Right atrium auricular region (tissue), 2 donors: ENCODE measurements at regions not wholly inside any gene's neighbourhood (a gene's known extent, or its start where the extent isn't known, plus 50 kb on each side); places are given as distances from the start of the nearest gene placed in this dataset.

ENCODE experiments used
- DNase-seq: peaks from one replicate; pipeline ENCODE4 v3.0.0-alpha.2; 2019; ENCODE audit warnings: low spot score
- H3K27ac ChIP-seq, 2 donors: fragments of 200-600 bp; sonication (generic); 1 replicate in 1 of 2; 2 replicates in 1 of 2; pipeline ENCODE4 v1.5.1; 2016 to 2019
- H3K27me3 ChIP-seq, 2 donors: fragments of 200-600 bp; sonication (generic); one replicate each; pipeline versions ENCODE4 v1.5.1 to v1.6.0; 2017 to 2019
- H3K36me3 ChIP-seq: fragments of 200-600 bp; sonication (generic); one replicate; pipeline ENCODE4 v1.5.1; 2016
- H3K4me1 ChIP-seq, 2 donors: fragments of 200-600 bp; sonication (generic); one replicate each; pipeline versions ENCODE4 v1.5.1 to v1.6.0; 2017 to 2019
- H3K4me3 ChIP-seq, 2 donors: fragments of 200-600 bp; sonication (generic); 1 replicate in 1 of 2; 2 replicates in 1 of 2; pipeline ENCODE4 v1.5.1; 2017 to 2019; ENCODE audit warnings: mild to moderate bottlenecking in 1 of 2, moderate library complexity in 1 of 2
- H3K9me3 ChIP-seq, 2 donors: fragments of 200-600 bp; sonication (generic); one replicate each; pipeline ENCODE4 v1.5.1; 2019
- TF ChIP-seq, protein P1 (sequence below), 2 donors: fragments of 200-600 bp; sonication (generic); IDR thresholded peaks; one replicate each; pipeline ENCODE4 v1.5.1; 2019; ENCODE audit warnings: antibody characterized with exemption in 2 of 2

DNA sequence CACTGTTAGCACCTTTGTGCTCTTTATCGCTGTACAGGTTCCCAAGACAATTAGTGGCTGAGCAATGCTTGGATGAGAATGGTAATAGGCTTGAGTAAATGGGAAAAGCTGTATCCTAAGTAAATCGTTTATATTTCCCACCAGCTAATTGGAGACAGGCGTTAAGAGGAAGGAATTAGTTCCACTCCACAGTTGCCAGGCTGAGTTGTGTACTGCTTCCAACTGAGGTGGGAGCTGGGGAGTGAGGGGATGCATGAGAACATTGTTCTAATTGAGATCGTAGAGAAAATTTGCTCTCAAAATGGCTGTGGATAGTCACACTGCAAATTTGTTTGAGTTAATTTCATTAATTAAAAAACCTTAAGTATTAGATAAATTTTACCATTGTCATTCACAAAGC lies 285.0 kb upstream of the ADAMTSL1 start:
- no peak overlapping the region for H3K4me3 ChIP-seq
- TF ChIP-seq, protein P1, sequence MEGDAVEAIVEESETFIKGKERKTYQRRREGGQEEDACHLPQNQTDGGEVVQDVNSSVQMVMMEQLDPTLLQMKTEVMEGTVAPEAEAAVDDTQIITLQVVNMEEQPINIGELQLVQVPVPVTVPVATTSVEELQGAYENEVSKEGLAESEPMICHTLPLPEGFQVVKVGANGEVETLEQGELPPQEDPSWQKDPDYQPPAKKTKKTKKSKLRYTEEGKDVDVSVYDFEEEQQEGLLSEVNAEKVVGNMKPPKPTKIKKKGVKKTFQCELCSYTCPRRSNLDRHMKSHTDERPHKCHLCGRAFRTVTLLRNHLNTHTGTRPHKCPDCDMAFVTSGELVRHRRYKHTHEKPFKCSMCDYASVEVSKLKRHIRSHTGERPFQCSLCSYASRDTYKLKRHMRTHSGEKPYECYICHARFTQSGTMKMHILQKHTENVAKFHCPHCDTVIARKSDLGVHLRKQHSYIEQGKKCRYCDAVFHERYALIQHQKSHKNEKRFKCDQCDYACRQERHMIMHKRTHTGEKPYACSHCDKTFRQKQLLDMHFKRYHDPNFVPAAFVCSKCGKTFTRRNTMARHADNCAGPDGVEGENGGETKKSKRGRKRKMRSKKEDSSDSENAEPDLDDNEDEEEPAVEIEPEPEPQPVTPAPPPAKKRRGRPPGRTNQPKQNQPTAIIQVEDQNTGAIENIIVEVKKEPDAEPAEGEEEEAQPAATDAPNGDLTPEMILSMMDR (IDR thresholded peaks at IDR 0.05): no peak
- no peak overlapping the region for H3K27ac ChIP-seq
- no peaks in the 10 kb centered on the region for H3K9me3 ChIP-seq
- H3K4me1 ChIP-seq: peaks cover 0 to 6% of the 10 kb centered on the region in 2 donors
- no peak for DNase-seq
- no peaks in the 10 kb centered on the region for H3K27me3 ChIP-seq
- H3K36me3 ChIP-seq: no peaks in the 10 kb centered on the region

GRCh38 chr9:18189871-18190670 lies 283.9 kb upstream of the ADAMTSL1 start:
- no peak overlapping the region for H3K27ac ChIP-seq
- no peak for DNase-seq
- H3K27me3 ChIP-seq: no peaks in the 10 kb centered on the region
- no peaks in the 10 kb centered on the region for H3K36me3 ChIP-seq
- H3K9me3 ChIP-seq: no peaks in the 10 kb centered on the region
- H3K4me3 ChIP-seq: no peak overlapping the region
- TF ChIP-seq, protein P1 (IDR thresholded peaks at IDR 0.05): no peak
- H3K4me1 ChIP-seq: peaks cover 0 to 6% of the 10 kb centered on the region in 2 donors

DNA sequence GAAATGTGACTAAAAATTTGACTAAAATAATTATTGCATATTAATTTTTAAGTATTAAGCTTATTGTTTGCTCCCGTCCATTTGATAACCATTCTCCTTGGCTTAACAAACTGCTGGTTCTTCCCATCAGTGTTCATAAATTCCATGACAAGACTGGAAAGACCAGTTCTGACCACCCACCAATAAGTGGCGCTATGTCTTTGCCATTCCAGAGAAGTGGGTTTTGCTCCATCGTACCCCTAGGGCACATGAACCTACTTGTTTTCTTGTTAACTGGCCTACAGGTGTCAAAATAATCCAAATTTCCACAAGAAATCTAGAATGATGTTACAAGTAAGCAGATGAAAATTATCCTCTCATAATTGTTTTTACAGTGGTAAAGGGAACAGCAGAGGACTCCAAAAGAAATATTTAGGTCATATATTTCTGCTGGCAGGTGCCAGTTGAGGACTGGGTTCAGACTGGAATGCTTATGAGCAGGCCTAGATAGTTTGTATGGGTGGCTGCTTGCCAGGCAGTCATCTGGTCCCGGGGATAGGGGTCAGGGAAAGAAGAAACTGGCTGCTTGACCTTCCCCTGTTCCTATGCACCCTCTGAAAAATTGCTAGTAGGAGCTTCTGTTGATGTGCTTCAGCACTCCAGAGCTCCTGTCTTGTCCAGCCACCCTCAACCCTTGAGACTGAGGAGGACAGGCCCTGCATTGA lies 283.1 kb upstream of the ADAMTSL1 start:
- TF ChIP-seq, protein P1 (IDR thresholded peaks at IDR 0.05): no peak
- H3K4me1 ChIP-seq: peaks cover 0 to 6% of the 10 kb centered on the region in 2 donors
- no peaks in the 10 kb centered on the region for H3K27me3 ChIP-seq
- no peak for DNase-seq
- H3K4me3 ChIP-seq: no peak overlapping the region
- no peaks in the 10 kb centered on the region for H3K36me3 ChIP-seq
- no peak overlapping the region for H3K27ac ChIP-seq
- H3K9me3 ChIP-seq: no peaks in the 10 kb centered on the region

GRCh38 chr9:18194316-18194715 lies 279.6 kb upstream of the ADAMTSL1 start:
- H3K36me3 ChIP-seq: no peaks in the 10 kb centered on the region
- H3K9me3 ChIP-seq: no peaks in the 10 kb centered on the region
- H3K27ac ChIP-seq: no peak overlapping the region
- H3K4me3 ChIP-seq: no peak overlapping the region
- H3K27me3 ChIP-seq: no peaks in the 10 kb centered on the region
- no peak for DNase-seq
- TF ChIP-seq, protein P1 (IDR thresholded peaks at IDR 0.05): no peak
- H3K4me1 ChIP-seq: peaks cover 0 to 6% of the 10 kb centered on the region in 2 donors

- no peak overlapping the region for H3K27ac ChIP-seq
- DNase-seq: no peak
- H3K27me3 ChIP-seq: no peaks in the 10 kb centered on the region
- TF ChIP-seq, protein P1 (IDR thresholded peaks at IDR 0.05): no peak
- no peaks in the 10 kb centered on the region for H3K36me3 ChIP-seq
- no peak overlapping the region for H3K4me3 ChIP-seq
- no peaks in the 10 kb centered on the region for H3K9me3 ChIP-seq
- no peaks in the 10 kb centered on the region for H3K4me1 ChIP-seq
Measured at GRCh38 chr9:18195223-18195622, 278.7 kb upstream of the ADAMTSL1 start.
